ENCODE measurements at regions not wholly inside any gene's neighbourhood (a gene's known extent, or its start where the extent isn't known, plus 50 kb on each side); places are given as distances from the start of the nearest gene placed in this dataset.

- DNase-seq = no peak
These were observed 513.8 kb upstream of the FAM241A start for GRCh38 chr4:111631215-111631999.

GRCh38 chr4:111632641-111633151, 512.6 kb upstream of the FAM241A start:
- peak; percentile 20 to 39 for DNase-seq

GRCh38 chr4:111633663-111634266, 511.5 kb upstream of the FAM241A start:
- DNase-seq = peak; percentile 4 to 12

GRCh38 chr4:111635646-111636045, 509.6 kb upstream of the FAM241A start:
- DNase-seq = no peak

GRCh38 chr4:111636961-111637585, 508.2 kb upstream of the FAM241A start:
- no peak for DNase-seq

- no peak for DNase-seq
These were observed 506.0 kb upstream of the FAM241A start for GRCh38 chr4:111639120-111639690.

- DNase-seq = no peak
These were observed 505.4 kb upstream of the FAM241A start for GRCh38 chr4:111639876-111640275.

- peak; percentile 64 to 83 for DNase-seq
These were observed 503.3 kb upstream of the FAM241A start for GRCh38 chr4:111641813-111642579.

- DNase-seq = no peak
These were observed 497.2 kb upstream of the FAM241A start for GRCh38 chr4:111648056-111648455.

GRCh38 chr4:111649308-111649707, 495.9 kb upstream of the FAM241A start:
- no peak for DNase-seq

GRCh38 chr4:111650146-111650545, 495.1 kb upstream of the FAM241A start:
- DNase-seq = no peak

- no peak for DNase-seq
These were observed 494.6 kb upstream of the FAM241A start for GRCh38 chr4:111650674-111651086.

GRCh38 chr4:111652236-111652635, 493.0 kb upstream of the FAM241A start:
- DNase-seq = no peak

- no peak for DNase-seq
These were observed 492.3 kb upstream of the FAM241A start for GRCh38 chr4:111652986-111653385.

GRCh38 chr4:111662496-111662895, 482.8 kb upstream of the FAM241A start:
- DNase-seq = no peak

GRCh38 chr4:111664308-111664945, 480.8 kb upstream of the FAM241A start:
- DNase-seq = no peak

GRCh38 chr4:111666826-111667360, 478.4 kb upstream of the FAM241A start:
- no peak for DNase-seq

- DNase-seq = no peak
These were observed 473.5 kb upstream of the FAM241A start for GRCh38 chr4:111671756-111672155.

GRCh38 chr4:111675746-111676145, 469.5 kb upstream of the FAM241A start:
- no peak for DNase-seq

GRCh38 chr4:111676533-111676932, 468.7 kb upstream of the FAM241A start:
- no peak for DNase-seq

GRCh38 chr4:111678479-111678878, 466.8 kb upstream of the FAM241A start:
- DNase-seq = no peak

GRCh38 chr4:111678908-111679307, 466.3 kb upstream of the FAM241A start:
- DNase-seq = no peak

Measured in inflammatory macrophage treated with lipopolysaccharide for 1 hour (primary cell).